NB4 (cell line): ENCODE measurements at regions not wholly inside any gene's neighbourhood (a gene's known extent, or its start where the extent isn't known, plus 50 kb on each side); places are given as distances from the start of the nearest gene placed in this dataset.

Experiments
- MYC ChIP-seq: IDR thresholded peaks from 2 replicates; pipeline ENCODE4 v1.6.1; 2011; ENCODE audit warnings: low read depth, low read length
- POLR2A ChIP-seq: IDR thresholded peaks from 2 replicates; pipeline ENCODE4 v1.6.1; 2011; ENCODE audit warnings: mild to moderate bottlenecking; ENCODE audit not compliant: insufficient read length; ENCODE audit errors: extremely low read depth
- TF ChIP-seq, protein P1 (sequence below): IDR thresholded peaks from one replicate; pipeline ENCODE4 v1.5.1; 2012; ENCODE audit warnings: low read depth, low read length
- TF ChIP-seq, protein P2 (sequence below): IDR thresholded peaks from 2 replicates; pipeline ENCODE4 v1.6.1; 2011; ENCODE audit warnings: low read depth, low read length

DNA sequence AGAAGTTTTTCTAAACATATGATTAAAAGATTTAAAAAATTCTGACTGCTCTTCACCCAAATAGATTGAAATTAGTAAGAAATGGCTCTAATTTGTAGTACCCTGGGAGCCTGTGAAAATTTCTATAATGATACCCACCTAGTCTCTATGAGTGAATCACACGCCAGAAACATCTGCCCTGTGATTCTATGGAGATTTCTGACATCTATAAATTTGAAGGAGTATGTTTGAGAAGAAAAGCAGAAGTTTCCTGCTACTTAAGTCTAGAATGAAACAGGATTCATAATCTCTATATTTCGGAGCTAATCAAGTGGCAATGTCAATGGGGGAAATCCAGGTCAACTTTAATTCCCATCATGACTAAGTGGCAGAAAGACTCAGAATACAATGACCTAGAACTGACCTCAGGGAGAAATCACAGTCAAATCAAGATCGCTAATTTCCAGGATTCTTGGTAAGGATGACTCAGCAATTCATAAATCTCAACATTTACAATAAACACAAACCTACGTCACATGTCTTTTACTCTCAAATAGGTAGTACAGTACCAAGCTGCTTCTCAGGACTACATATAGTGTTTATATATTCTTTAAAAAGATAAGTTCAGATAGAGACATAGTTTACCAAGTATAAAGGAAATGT is 186.2 kb upstream of the TNFAIP3 start:
- TF ChIP-seq POLR2A (no peak), MYC (no peak)
- TF ChIP-seq, protein P1, sequence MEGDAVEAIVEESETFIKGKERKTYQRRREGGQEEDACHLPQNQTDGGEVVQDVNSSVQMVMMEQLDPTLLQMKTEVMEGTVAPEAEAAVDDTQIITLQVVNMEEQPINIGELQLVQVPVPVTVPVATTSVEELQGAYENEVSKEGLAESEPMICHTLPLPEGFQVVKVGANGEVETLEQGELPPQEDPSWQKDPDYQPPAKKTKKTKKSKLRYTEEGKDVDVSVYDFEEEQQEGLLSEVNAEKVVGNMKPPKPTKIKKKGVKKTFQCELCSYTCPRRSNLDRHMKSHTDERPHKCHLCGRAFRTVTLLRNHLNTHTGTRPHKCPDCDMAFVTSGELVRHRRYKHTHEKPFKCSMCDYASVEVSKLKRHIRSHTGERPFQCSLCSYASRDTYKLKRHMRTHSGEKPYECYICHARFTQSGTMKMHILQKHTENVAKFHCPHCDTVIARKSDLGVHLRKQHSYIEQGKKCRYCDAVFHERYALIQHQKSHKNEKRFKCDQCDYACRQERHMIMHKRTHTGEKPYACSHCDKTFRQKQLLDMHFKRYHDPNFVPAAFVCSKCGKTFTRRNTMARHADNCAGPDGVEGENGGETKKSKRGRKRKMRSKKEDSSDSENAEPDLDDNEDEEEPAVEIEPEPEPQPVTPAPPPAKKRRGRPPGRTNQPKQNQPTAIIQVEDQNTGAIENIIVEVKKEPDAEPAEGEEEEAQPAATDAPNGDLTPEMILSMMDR = no peak
- TF ChIP-seq, protein P2, sequence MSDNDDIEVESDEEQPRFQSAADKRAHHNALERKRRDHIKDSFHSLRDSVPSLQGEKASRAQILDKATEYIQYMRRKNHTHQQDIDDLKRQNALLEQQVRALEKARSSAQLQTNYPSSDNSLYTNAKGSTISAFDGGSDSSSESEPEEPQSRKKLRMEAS = no peak
